ENCODE measurements at regions not wholly inside any gene's neighbourhood (a gene's known extent, or its start where the extent isn't known, plus 50 kb on each side); places are given as distances from the start of the nearest gene placed in this dataset.
A peak's percentile ranks its signal among the peaks of the same experiment; 100 is the strongest.
"Not testable (repeated sequence)": the region's sequence is repeated elsewhere in the genome, so short reads cannot be mapped to it uniquely, and the experiment has no call there.

- no peak for DNase-seq (ENCODE audit: low read depth)
Measured at GRCh38 chr1:113298941-113299340, 91.4 kb upstream of the MAGI3 start.

GRCh38 chr1:113302636-113303035 lies 87.7 kb upstream of the MAGI3 start:
- no peak for DNase-seq (ENCODE audit: low read depth)

- peak; percentile 9 for DNase-seq (ENCODE audit: low read depth)
Measured at GRCh38 chr1:113303267-113303666, 87.0 kb upstream of the MAGI3 start.

- not testable (repeated sequence) for DNase-seq (ENCODE audit: low read depth)
Measured at GRCh38 chr1:113305029-113305428, 85.3 kb upstream of the MAGI3 start.

- DNase-seq (ENCODE audit: low read depth), result peak; percentile 36
Measured at GRCh38 chr1:113307771-113308445, 82.4 kb upstream of the MAGI3 start.

- not testable (repeated sequence) for DNase-seq (ENCODE audit: low read depth)
Measured at GRCh38 chr1:113312651-113313050, 77.7 kb upstream of the MAGI3 start.

- DNase-seq (ENCODE audit: low read depth), result no peak
Measured at GRCh38 chr1:113314600-113314999, 75.7 kb upstream of the MAGI3 start.

GRCh38 chr1:113320272-113320671 lies 70.0 kb upstream of the MAGI3 start:
- DNase-seq (ENCODE audit: low read depth), result no peak

- no peak for DNase-seq (ENCODE audit: low read depth)
Measured at GRCh38 chr1:113320972-113321680, 69.2 kb upstream of the MAGI3 start.

GRCh38 chr1:113321771-113322387 lies 68.4 kb upstream of the MAGI3 start:
- DNase-seq (ENCODE audit: low read depth), result no peak

- no peak for DNase-seq (ENCODE audit: low read depth)
Measured at GRCh38 chr1:113322439-113322838, 67.9 kb upstream of the MAGI3 start.

GRCh38 chr1:113325022-113325421 lies 65.3 kb upstream of the MAGI3 start:
- peak; percentile 50 for DNase-seq (ENCODE audit: low read depth)

- no peak for DNase-seq (ENCODE audit: low read depth)
Measured at GRCh38 chr1:113326976-113327375, 63.3 kb upstream of the MAGI3 start.

GRCh38 chr1:113333056-113333455 lies 57.3 kb upstream of the MAGI3 start:
- DNase-seq (ENCODE audit: low read depth), result no peak

- DNase-seq (ENCODE audit: low read depth), result no peak
Measured at GRCh38 chr1:113340038-113340437, 50.3 kb upstream of the MAGI3 start.
